NB4 (cell line): ENCODE measurements at regions not wholly inside any gene's neighbourhood (a gene's known extent, or its start where the extent isn't known, plus 50 kb on each side); places are given as distances from the start of the nearest gene placed in this dataset.

Experiments used
- CTCF ChIP-seq: IDR thresholded peaks from one replicate; pipeline ENCODE4 v1.5.1; 2012; ENCODE audit warnings: low read depth, low read length
- MYC ChIP-seq: IDR thresholded peaks from 2 replicates; pipeline ENCODE4 v1.6.1; 2011; ENCODE audit warnings: low read depth, low read length
- POLR2A ChIP-seq: IDR thresholded peaks from 2 replicates; pipeline ENCODE4 v1.6.1; 2011; ENCODE audit warnings: mild to moderate bottlenecking; ENCODE audit not compliant: insufficient read length; ENCODE audit errors: extremely low read depth

- no peak for TF ChIP-seq CTCF
- TF ChIP-seq POLR2A: no peak
- TF ChIP-seq MYC: no peak
Observed at GRCh38 chr2:195337597-195337996, 319.4 kb upstream of the SLC39A10 start.
